GM10248 (cell line): ENCODE measurements at regions not wholly inside any gene's neighbourhood (a gene's known extent, or its start where the extent isn't known, plus 50 kb on each side); places are given as distances from the start of the nearest gene placed in this dataset.

Source experiments
- CTCF ChIA-PET: fragments of 300-600 bp; sonication (Branson Sonifier 250); formaldehyde crosslinking; extraction: SDS; loops from one replicate; lab custom pipeline; 2021; ENCODE audit warnings: antibody characterized with exemption; lab: Yijun Ruan, JAX
- POLR2A ChIA-PET: fragments of 350-650 bp; sonication (Branson Sonifier 250); formaldehyde crosslinking; extraction: SDS; loops from one replicate; lab custom pipeline; 2020; ENCODE audit warnings: antibody characterized with exemption; lab: Yijun Ruan, JAX
- DNase-seq: peaks from one replicate; pipeline ENCODE4 v3.0.0; 2012; ENCODE audit errors: extremely low spot score
- TF ChIP-seq, protein P1 (sequence below): IDR thresholded peaks from 2 replicates; pipeline ENCODE4 v1.5.1; 2012; ENCODE audit warnings: mild to moderate bottlenecking, low read depth; ENCODE audit errors: extremely low read depth, missing control alignments, control extremely low read depth

DNA sequence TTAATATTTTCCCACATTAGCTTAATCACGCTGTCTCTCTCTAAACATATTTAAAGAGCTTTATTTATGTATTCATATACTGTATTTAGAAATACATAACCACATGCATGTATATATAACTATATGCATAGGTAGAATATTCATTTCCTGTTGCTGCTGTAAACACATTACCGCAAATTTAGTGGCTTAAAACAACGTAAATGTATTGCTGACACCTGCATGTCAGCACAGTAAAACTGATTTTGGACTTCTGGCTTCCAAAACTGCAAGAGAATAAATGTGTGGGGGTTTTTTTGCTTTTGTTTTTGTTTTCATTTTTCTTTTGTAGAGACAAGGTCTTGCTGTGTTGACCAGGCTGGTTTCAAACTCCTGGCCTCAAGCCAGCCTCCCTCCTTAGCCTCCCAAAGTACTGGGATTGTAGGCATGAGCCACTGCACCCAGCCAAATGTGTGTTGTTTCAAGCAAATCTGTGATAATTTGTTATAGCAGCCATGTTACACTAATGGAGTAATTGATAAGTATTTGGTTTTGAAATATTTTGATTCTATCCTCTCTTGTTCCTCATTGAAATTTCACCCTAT is 61.9 kb upstream of the CMKLR1 start:
- ChIA-PET CTCF (interaction anchor here (1.3 to 1.4 kb wide), 2 partner anchors 11 to 21 kb away, joined by 3 to 4 read pairs; no protein-coding TSS in a partner anchor), POLR2A (no interaction called here)
- DNase-seq, result no peak
- TF ChIP-seq, protein P1, sequence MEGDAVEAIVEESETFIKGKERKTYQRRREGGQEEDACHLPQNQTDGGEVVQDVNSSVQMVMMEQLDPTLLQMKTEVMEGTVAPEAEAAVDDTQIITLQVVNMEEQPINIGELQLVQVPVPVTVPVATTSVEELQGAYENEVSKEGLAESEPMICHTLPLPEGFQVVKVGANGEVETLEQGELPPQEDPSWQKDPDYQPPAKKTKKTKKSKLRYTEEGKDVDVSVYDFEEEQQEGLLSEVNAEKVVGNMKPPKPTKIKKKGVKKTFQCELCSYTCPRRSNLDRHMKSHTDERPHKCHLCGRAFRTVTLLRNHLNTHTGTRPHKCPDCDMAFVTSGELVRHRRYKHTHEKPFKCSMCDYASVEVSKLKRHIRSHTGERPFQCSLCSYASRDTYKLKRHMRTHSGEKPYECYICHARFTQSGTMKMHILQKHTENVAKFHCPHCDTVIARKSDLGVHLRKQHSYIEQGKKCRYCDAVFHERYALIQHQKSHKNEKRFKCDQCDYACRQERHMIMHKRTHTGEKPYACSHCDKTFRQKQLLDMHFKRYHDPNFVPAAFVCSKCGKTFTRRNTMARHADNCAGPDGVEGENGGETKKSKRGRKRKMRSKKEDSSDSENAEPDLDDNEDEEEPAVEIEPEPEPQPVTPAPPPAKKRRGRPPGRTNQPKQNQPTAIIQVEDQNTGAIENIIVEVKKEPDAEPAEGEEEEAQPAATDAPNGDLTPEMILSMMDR, result no peak

DNA sequence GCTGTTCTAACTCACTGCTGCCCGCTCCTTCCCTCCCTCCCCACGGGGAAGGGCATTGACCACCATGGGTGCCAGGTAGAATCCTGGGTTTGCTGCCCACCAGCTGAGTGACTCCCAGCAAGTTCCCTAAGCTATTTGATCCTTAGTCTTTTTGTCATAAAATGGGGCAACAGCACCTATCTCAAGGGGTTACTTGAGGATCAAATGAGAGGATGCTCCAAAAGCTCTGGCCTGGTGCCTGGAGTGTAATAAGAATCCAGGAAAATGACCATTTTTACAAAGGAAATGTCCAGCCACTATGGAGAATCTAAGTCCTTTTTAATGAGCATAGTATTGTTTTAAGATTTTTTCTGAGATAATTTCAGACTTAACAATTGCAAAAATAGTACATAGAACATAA is 61.4 kb upstream of the CMKLR1 start:
- TF ChIP-seq, protein P1, result no peak
- POLR2A ChIA-PET, result no interaction called here
- DNase-seq, result no peak
- CTCF ChIA-PET, result interaction anchor here (1.3 to 1.4 kb wide), 2 partner anchors 10 to 20 kb away, joined by 3 to 4 read pairs; no protein-coding TSS in a partner anchor

DNA sequence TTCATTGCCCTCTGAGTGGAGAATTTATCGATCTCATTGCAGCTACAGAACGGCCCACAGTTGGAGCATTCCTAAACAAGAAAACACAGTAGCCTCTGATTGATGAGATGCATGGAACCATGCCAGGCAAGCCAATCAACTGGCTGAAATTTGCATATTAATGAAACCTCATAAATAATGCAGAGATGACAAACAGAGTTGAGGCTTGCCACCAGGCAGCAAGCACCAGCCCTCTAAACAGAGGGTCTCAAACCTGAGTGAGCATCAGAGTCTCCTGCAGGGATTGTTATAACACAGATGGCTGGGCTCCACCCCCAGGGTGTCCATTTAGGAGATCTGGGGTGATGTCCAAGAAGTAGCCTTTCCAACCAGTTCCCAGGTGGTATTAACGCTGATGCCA is 60.9 kb upstream of the CMKLR1 start:
- TF ChIP-seq, protein P1, result no peak
- CTCF ChIA-PET, result interaction anchor here (1.1 to 1.4 kb wide), 3 partner anchors 10 to 20 kb away, joined by 3 to 4 read pairs (median 4); no protein-coding TSS in a partner anchor
- no peak for DNase-seq
- POLR2A ChIA-PET, result no interaction called here

DNA sequence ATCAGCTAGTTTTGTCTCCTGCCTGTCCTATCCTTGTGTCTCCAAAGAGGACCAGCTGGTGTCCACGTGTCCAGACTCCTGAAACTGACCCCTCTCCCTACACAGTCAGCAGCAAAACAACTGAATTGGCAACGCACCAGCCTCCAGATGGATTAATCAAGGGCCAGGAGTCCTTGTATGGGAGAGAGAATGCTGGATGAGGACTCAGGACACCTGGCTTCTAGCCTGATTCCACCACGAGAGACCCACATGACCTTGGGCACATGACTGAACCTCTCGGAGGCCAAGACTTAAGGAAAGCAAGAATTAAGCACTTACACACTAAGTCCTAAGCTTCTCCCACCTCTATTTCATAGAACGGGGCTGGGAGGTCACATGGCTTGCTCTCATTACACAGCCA is 60.4 kb upstream of the CMKLR1 start:
- no peak for DNase-seq
- TF ChIP-seq, protein P1, result no peak
- CTCF ChIA-PET, result interaction anchor here (0.7 to 1.1 kb wide), 2 partner anchors 10 to 57 kb away, joined by 3 to 4 read pairs; no protein-coding TSS in a partner anchor
- POLR2A ChIA-PET, result no interaction called here

DNA sequence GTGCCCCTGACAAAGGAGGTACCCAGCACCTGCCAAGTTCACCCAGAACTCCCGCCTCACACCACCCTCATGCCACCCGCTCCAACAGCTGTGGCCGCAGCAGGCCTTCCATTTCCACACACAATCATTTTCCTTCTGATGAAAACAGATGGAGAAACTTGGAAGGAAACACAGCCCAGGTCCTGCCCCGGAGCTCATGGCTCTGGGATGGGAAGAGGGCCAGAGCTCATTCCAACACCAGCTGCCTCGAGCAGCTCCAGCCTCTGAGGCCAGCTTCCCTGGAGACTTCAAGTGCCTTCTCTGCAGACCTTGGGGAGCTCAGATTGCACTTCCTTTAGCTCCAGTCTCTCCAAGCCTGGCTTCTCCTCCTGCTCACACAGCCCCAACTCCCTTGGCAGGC is 55.1 kb upstream of the CMKLR1 start:
- no peak for DNase-seq
- CTCF ChIA-PET, result interaction anchor here (1.4 kb wide), 1 partner anchor 10 kb away, joined by 4 read pairs; no protein-coding TSS in a partner anchor
- POLR2A ChIA-PET, result no interaction called here
- TF ChIP-seq, protein P1, result no peak

DNA sequence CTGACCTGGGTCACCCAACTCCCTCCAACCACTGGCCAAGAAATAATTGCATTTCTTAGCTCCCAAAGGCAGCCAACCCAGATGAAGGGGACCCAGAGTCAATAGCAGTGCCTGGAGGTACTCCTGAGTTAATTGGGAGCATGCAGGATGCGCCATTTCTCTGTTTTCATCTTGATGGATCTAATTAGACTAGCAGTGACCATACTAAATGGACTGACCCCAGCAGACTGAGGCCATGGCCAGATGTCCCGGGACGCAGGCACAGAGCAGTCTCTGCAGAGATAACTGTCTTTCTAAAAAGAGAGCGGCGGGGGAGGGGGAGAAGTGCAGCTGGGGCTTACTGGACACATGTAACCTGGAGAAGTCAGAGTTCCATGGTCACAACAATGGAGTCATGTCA is 53.2 kb upstream of the CMKLR1 start:
- ChIA-PET POLR2A (no interaction called here), CTCF (no interaction called here)
- TF ChIP-seq, protein P1, result no peak
- no peak for DNase-seq
